RPMI7951 (cell line): ENCODE measurements at regions not wholly inside any gene's neighbourhood (a gene's known extent, or its start where the extent isn't known, plus 50 kb on each side); places are given as distances from the start of the nearest gene placed in this dataset.
"Not testable (repeated sequence)": the region's sequence is repeated elsewhere in the genome, so short reads cannot be mapped to it uniquely, and the experiment has no call there.

Experiments used
- DNase-seq: peaks from one replicate; pipeline ENCODE4 v3.0.0-alpha.2; 2012; ENCODE audit warnings: low read depth

GRCh38 chr2:71959494-71959893 lies 188.2 kb downstream of the CYP26B1 start:
- no peak for DNase-seq

GRCh38 chr2:71958426-71958825 lies 189.2 kb downstream of the CYP26B1 start:
- DNase-seq, result not testable (repeated sequence)

GRCh38 chr2:71952572-71953188 lies 195.0 kb downstream of the CYP26B1 start:
- peak; percentile 84 for DNase-seq

GRCh38 chr2:71951718-71952404 lies 195.8 kb downstream of the CYP26B1 start:
- DNase-seq, result no peak

- no peak for DNase-seq
Measured at GRCh38 chr2:71951083-71951468, 196.6 kb downstream of the CYP26B1 start.

GRCh38 chr2:71950256-71951082 lies 197.2 kb downstream of the CYP26B1 start:
- peak; percentile 96 for DNase-seq

- DNase-seq, result no peak
Measured at GRCh38 chr2:71949537-71949798, 198.2 kb downstream of the CYP26B1 start.

- DNase-seq, result peak; percentile 95
Measured at GRCh38 chr2:71948781-71949536, 198.7 kb downstream of the CYP26B1 start.

- no peak for DNase-seq
Measured at GRCh38 chr2:71947809-71948208, 199.9 kb downstream of the CYP26B1 start.

GRCh38 chr2:71945603-71945959 lies 202.1 kb downstream of the CYP26B1 start:
- DNase-seq, result no peak

- no peak for DNase-seq
Measured at GRCh38 chr2:71944806-71945602, 202.7 kb downstream of the CYP26B1 start.

- no peak for DNase-seq
Measured at GRCh38 chr2:71944183-71944550, 203.5 kb downstream of the CYP26B1 start.

- peak; percentile 61 for DNase-seq
Measured at GRCh38 chr2:71943238-71944182, 204.2 kb downstream of the CYP26B1 start.

GRCh38 chr2:71941726-71942525 lies 205.7 kb downstream of the CYP26B1 start:
- peak; percentile 41 for DNase-seq

- DNase-seq, result peak; percentile 87
Measured at GRCh38 chr2:71940695-71941094, 207.0 kb downstream of the CYP26B1 start.

- peak; percentile 82 for DNase-seq
Measured at GRCh38 chr2:71939588-71940535, 207.8 kb downstream of the CYP26B1 start.

- DNase-seq, result no peak
Measured at GRCh38 chr2:71938659-71939587, 208.7 kb downstream of the CYP26B1 start.
